C4-2B (cell line): ENCODE measurements at regions not wholly inside any gene's neighbourhood (a gene's known extent, or its start where the extent isn't known, plus 50 kb on each side); places are given as distances from the start of the nearest gene placed in this dataset.
A peak's percentile ranks its signal among the peaks of the same experiment; 100 is the strongest.

ENCODE experiments used
- H3K27ac ChIP-seq: fragments of 450-650 bp; 2 replicates; pipeline ENCODE4 v1.5.1; 2017
- ZFX ChIP-seq: fragments of 450-650 bp; IDR thresholded peaks from 2 replicates; pipeline ENCODE4 v1.6.1; 2017
- TF ChIP-seq, protein P1 (sequence below): fragments of 450-650 bp; conservative IDR thresholded peaks from 2 replicates; pipeline ENCODE4 v1.5.1; 2017; ENCODE audit warnings: mild to moderate bottlenecking

DNA sequence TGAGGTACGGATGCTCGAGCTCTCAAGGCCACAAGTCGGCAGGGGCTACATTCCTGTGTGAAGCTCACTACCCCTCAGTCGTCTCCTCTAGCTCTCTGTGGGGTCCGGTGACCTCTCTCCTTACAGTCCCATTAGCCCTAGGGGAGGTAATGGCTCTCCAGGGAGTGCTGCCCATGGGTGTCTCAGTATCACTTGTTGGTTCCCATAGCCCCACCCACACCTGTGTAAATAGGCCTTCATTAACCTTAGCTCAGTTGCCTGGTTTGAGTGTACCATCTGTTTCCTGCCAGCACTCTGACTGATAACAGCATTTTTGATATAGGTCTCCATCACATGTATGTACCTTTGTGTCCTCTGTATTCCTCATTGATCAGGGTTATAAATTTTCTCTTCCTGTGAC is 133.2 kb upstream of the KCNJ15 start:
- no peak for TF ChIP-seq ZFX
- TF ChIP-seq, protein P1, sequence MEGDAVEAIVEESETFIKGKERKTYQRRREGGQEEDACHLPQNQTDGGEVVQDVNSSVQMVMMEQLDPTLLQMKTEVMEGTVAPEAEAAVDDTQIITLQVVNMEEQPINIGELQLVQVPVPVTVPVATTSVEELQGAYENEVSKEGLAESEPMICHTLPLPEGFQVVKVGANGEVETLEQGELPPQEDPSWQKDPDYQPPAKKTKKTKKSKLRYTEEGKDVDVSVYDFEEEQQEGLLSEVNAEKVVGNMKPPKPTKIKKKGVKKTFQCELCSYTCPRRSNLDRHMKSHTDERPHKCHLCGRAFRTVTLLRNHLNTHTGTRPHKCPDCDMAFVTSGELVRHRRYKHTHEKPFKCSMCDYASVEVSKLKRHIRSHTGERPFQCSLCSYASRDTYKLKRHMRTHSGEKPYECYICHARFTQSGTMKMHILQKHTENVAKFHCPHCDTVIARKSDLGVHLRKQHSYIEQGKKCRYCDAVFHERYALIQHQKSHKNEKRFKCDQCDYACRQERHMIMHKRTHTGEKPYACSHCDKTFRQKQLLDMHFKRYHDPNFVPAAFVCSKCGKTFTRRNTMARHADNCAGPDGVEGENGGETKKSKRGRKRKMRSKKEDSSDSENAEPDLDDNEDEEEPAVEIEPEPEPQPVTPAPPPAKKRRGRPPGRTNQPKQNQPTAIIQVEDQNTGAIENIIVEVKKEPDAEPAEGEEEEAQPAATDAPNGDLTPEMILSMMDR = no peak
- H3K27ac ChIP-seq = no peak overlapping the region

DNA sequence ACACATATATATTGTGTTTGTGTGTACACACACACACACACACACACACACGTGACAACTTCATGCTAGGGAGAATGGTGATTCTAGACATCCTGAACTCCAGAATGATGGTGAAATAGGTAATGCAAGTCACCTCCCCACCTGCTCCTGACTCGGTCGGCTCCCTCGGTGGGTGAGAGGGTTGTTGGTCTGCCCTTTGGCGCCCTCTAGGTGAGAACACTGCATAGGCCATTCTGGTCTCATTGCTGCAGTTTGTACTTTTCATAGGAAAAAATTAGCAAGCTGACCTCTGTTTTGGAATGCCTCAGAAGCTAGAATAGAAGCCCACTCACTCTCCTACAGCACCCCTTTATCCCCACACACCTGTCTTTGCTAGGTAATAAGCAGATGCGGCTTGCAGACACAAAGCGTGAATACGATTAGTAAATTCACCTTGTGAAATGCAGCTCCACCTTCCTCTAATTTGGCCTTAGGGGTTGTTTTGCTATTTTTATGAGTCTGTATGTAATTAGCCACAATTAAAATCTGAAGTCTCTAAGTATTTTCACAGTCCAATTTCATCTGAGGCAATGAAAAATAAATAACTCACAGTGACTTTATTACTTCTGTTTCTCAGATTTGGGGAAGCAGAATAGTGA is 130.0 kb upstream of the KCNJ15 start:
- no peak overlapping the region for H3K27ac ChIP-seq
- TF ChIP-seq, protein P1 = peak; percentile 87
- no peak for TF ChIP-seq ZFX

DNA sequence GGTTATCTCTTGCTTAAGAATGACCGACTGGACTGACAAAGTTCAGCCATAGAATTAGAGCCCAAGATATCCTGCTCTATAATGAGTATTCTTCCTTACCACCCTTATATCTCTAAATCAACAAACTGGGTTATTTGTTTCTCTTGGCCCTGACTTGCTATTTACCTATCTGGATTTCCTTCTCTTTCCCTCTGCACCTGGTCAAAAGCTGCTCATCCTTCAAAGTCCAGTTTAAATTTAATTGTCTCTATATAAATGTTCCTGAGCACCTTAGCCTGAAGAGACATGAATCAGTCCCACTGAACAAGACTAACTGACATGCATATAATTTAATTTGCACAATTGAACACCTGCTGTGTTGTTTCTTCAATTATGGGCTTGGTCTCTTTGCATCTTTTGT is 127.1 kb upstream of the KCNJ15 start:
- H3K27ac ChIP-seq = peak overlapping the region; percentile 57; the same call in 1 of the 2 replicates
- TF ChIP-seq, protein P1 = no peak
- TF ChIP-seq ZFX = no peak

DNA sequence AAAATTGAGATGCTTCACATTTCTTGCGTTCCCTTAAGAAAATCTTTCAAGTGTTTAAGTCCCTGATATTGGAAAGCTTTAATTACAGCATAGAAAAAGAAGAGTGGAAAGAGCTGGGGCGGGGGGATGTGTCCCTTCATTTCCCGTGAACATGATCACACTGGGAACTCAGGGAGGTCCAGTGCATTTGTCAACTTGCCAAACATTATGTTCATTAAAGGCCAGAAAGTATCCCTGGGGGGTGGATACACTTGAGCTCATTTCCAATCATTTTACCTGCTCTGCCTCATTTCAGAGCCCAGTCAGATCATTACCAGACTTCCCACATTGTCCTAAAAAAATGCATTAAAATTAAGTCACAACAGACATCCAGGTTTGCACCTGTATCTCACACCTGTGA is 123.6 kb upstream of the KCNJ15 start:
- TF ChIP-seq ZFX = no peak
- TF ChIP-seq, protein P1 = no peak
- H3K27ac ChIP-seq = no peak overlapping the region

DNA sequence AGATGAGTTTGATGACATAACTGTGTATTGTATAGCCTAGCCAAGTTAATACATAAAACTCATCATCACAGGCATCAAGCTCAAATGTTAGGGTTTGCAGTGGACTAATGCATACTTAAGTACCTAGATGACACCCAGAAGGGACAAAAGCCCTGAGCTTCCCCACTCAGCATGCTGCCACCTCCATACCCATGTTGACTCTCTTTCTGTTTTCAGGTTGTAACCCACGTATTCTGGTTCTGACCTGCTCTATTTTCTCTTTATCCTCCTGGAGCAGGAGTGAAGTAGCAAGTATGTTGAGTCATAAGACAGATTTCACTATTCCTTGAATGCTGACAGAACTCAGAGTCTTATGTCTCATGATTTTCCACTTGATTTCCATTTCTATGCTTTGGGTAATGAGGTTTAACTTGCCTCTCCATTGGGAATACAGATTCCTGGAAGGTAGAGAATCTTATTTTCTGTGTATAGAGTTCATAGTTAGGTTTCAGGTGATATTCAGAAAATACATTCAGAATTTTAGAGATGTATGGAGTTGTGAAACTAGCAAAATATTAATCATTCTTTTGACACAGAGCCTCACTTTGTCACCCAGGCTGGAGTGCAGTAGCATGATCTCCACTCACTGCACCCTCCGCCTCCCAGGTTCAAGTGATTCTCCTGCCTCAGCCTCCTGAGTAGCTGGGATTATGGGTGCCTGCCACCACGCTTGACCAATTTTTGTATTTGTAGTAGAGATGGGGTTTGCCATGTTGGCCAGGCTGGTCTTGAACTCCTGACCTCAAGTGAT is 122.5 kb upstream of the KCNJ15 start:
- TF ChIP-seq, protein P1 = no peak
- no peak for TF ChIP-seq ZFX
- H3K27ac ChIP-seq = no peak overlapping the region

DNA sequence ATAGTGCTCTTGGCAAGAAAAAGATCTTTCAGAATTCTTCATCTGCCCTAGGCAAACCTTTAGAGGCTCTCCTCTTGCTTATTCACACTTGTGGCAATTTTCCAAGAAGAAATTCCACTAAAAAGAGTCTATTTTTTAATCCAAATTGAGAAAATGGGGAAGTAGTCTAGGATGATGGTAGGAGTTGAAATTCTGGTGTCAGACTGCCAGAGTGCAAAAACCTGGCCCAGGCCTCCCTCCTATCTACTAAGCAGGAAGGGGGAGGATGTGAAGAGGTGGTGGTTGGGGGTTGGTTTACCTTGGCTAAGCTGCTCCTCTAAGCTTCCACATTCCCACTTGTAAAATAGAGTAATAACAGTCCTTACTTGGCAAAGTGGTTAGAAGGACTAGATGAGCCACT is 120.6 kb upstream of the KCNJ15 start:
- no peak for TF ChIP-seq ZFX
- TF ChIP-seq, protein P1 = no peak
- no peak overlapping the region for H3K27ac ChIP-seq
